HG02623 (cell line): ENCODE measurements at regions not wholly inside any gene's neighbourhood (a gene's known extent, or its start where the extent isn't known, plus 50 kb on each side); places are given as distances from the start of the nearest gene placed in this dataset.
"Not testable (repeated sequence)": the region's sequence is repeated elsewhere in the genome, so short reads cannot be mapped to it uniquely, and the experiment has no call there.

ENCODE experiments used
- ATAC-seq: cut with Tn5 transposase; IDR thresholded peaks from one replicate; pipeline ENCODE4 v1.9.1; 2021; ENCODE audit warnings: moderate library complexity; ENCODE audit not compliant: unreplicated experiment

DNA sequence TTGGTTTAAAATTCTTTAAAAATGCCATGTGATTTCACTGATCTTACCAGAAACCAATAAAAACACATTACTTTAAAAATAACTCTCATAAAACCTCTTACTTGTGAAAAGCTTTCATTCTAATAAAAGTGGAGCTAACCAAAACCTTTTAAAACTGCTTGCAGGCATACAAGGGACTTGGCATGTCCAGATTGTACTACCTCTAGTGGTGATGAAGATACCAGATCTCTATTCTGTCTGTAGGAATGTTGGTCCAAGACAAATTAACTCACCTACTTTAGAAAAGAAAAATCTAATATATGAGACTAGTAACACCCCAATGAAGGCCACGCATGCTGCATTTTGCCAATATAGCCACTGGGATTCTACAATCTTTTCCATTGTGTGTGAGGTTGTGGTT, 151.0 kb upstream of the SALL1 start:
- no peak for ATAC-seq

DNA sequence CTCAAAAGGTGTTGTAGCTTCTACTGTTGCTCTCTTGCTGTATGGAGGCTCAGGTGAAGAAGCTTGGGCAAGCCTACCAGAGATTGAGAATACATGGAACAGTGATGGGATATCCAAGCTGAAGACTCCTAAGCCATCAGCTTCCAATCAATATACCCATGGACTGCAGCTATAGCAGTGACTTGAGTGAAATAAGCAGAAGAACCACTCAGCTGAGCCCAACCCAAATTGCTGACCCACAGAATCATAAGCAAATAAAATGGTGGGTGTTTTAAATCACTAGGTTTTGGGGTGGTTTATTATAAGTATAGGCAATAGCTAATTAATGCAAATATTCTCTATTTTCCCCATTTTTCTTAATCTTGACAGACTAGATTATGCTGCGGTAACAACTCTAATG, 147.7 kb upstream of the SALL1 start:
- no peak for ATAC-seq

DNA sequence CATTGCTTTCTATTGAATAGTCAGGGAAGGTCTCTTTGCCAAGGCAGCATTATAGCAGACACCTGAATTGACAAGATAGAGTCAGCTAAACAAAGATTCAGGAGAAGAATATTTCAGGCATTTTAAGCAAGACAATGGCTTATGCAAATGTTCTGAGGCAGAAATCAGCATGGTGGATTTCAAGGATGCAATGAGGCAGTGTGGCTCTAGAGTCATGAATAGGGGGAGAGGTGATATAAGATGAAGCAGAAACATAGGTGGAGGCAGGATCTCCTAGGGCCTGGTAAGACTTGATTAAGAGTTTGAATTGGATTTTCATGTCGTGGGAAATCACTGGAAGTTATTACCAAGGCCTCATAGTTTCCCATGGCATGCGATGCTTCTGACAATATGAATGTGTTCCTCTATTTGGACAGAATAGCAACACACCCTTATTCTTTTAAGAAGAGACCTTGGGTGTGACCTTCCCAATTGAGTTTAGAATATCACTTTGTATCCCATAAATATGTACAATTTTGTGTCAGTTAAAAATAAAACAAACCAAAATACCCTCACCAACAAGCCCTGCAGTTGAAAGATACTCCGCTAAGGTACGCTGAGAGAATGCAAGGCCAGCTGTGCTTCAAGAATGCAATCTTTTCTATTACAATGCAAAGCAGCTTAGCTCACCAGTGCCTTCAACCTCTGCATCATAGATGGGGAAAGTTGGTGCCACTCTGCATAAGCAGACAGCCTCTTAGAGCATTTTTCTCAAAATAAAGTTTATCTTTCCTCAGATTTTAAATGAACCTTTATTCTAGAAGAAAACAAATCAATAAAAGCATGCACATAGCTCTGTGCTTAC, 139.6 kb upstream of the SALL1 start:
- no peak for ATAC-seq

DNA sequence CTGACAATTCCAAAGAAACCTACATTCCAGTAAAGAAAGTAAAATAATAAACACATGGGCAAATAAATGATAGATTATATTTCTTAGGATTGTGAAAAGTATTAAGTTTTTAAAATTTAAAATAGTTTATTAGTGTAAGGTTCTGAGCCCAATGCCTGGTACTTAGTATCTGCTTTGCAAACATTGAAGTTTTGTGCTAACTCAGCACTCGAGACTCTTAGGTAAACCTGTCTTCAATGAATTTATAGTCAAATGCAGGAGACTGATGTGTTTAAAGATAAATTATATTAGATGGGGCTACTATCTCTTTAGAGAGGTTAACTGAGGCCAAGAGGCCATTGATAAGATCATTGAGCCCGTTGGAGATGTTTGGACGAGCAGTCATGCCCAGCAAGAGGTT, 138.3 kb upstream of the SALL1 start:
- ATAC-seq, result no peak

DNA sequence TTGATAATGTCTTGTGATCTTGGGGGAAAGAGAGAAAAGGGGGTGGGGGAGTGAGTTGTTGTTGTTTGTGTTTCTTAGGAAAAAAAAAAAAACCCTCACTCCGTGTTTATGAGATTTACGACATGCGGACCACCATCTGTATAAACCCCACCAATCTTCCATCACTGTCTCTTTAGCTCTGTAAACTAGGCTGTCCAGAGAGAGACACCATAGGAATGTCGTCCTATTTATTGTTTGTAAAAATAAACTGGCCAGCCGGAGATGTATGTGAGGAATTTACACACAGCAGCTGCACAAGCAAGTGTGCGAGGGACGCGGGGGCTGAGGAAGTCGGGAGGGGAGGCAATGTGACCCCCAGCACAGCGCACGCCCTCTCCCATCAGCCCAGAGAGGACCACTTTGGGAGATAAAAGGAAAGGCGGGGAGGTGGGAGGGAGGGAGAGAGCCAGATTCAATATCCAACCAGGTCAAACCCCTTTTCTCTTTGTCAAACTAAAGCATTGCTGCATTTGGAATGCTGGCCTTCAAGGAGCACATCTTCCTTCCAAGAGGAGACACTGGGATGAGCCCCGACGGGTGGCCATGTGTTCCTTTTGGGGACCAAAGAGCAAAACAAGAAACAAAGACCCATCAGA, 136.2 kb upstream of the SALL1 start:
- no peak for ATAC-seq

DNA sequence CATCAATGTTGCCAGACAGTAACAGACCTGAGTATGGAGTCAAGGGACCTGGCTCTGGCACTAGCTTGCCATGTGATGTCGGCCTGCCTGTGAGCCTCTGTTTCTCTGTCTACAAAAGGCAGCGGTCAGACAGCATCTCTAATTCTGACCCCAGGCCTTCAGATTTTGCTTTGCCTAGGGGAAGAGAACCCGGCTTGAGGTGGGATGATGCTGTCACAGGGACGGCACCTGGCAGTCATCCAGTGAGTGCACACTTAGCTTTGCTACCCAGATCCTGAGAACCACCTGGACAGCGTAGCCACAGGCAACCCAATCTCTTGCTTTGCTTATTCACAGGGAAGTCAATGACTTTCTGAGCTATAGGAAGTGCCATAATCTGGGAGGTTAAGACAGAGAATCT, 135.2 kb upstream of the SALL1 start:
- ATAC-seq, result no peak

DNA sequence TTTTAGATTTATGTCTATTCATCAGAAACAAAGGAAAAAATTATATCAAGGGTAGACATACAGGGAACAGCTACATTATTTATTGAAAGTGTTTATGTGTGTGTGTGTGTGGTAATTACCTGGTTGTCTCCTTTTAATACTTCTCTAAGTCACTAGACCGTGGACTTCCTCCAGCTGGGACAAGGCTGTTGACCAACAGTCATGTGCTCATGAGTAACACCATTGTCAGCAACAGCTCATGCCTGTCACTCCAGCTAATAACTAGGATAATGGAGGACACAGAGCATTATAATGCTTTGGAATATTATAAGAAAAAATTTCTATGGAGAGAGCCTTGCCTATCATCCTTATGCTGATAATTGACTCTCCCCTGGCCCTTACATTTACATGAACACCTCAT, 125.3 kb upstream of the SALL1 start:
- ATAC-seq, result no peak

DNA sequence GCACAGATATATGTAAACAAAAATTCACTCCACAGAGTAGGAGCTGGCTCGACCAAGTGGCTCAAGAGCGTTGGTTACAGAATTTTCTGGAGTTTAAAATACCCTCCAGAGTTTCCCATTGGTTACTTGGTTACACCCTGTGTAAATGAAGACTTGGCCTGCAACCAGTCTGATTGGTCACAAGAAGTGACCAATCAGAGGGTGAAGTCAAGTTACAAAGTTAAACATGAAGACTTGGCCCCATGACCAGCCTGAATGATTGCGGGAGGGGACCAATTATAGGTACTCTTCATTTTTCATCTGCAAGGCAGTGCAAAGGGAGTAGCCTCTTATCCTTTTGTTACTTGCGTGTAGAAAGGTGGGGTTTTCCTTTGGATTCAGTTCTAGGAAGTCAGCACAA, 121.3 kb upstream of the SALL1 start:
- no peak for ATAC-seq

DNA sequence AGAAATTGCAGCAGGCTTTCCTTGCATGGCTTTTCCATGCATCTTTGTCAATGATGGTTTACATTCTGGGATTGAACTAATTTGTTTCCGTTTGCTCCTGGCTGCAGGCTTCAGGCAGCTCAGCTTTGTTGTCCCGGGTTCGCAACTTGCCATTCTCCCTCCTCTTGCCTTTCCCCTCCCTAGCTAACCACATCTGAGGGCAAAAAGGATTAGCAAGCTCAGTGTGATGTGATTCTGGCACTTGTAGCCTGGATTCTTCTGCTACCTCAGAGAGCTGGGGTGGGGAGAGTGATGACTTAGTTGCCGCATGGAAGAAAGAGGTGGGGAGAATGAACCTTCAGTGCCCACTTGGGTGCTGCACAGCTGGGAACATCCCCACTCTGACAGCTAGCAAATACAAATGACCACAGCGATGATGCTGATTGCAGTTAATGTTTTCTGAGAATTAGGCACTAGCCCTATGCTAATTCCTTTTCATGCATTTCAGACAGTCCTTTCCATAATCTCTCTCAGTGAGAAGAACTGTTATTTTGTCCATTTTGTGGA, 120.2 kb upstream of the SALL1 start:
- no peak for ATAC-seq

DNA sequence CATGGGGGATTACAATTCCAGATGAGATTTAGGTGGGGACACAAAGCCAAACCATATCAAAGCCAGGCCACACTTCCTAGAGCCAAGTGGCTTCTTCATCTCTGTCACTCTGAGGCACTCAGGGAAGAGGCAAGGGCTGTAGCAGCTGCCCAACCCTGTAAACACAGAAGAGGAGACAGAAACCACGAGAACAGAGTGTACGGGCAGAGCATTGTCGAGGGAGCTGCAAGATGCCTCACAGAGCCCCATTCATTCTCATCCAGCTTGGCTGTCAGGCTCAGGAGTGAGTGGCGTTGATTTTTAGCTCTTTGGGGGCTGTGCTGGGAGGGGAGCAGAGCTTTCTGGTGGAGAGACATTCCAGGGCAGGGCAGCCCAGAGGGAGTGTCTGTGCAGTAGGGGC, 117.2 kb upstream of the SALL1 start:
- ATAC-seq, result no peak

DNA sequence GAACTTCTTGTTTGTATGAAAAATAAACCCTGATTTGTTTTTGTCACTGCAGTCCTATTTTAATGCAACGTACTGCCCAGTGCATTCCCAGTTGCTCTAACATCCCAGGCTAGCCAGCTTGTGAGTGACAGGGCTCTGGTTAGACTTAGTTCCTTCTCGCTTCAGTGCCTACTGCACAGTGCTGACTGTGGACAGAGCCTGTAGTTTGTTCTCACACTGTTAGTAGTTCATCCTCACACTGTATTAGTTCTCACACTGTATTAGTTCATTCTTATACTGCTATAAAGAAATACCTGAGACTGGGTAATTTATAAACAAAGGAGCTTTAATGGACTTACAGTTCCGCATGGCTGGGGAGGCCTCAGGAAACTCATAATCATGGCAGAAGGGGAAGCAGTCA, 116.6 kb upstream of the SALL1 start:
- ATAC-seq, result no peak

DNA sequence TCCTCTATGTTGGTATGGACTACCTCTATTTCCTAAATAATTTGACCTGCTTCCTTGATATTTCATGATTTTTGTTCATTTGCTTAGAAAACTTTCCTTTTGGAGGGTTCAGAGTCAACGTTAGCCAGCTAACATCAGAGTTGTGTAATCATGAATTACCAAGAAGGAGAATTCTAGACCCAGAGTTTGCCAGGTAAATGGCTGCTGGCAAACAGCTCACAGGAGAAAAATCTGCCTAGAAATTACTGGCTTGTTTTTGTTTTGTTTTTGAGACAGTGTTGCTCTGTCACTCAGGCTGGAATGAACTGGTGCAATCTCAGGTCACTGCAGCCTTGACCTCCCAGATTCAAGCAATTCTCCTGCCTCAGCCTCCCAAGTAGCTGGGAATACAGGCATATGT, 111.4 kb upstream of the SALL1 start:
- ATAC-seq, result no peak

DNA sequence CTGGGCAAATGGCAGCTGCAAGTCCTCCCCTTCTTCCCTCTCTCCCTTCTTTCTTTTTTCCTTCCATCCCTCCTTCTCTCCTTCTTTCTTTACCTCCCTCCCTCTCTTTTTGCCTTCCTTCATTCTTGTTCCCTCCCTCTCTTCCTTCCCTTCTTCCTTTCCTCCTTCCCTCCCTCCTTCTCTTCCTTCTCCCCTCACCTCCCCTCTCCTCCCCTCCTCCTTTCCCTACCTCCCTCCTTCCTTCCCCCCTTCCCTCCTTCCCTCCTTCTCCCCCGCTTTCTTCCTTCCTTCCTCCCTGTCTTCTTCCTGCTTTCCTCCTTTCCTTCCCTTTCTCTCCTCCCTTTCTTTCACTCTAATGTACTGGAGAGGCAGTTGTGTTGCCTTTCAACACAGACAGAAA, 110.8 kb upstream of the SALL1 start:
- no peak for ATAC-seq

DNA sequence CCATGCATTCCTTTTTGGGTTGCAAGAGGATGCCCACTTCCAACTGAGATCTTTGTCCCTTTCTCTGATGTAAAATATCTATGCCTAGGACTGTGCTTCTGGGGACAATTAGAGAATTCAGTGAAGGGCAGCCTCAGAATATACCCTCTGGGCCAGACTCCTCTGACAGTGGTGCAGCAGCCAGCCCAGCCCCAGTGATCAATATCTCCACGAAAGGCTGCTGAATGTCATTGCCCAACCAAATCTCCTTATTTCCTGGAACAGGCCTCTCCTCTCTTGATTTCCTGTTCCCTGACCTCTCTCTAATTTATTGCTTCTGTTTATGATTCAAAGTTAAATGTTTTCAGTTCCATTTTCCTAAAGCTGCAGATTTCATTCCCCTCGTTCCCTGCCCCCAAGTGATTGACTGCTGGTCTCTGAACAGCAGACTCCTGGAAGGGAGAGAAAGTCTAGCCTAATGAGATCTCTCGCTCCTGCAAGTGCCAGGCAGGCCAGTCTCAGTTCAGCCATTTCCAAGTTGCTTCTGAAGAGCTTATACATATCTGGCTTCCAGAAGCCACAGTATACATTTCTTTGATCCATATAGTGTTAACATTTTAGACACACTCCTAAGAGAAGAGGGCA, 104.4 kb upstream of the SALL1 start:
- no peak for ATAC-seq

DNA sequence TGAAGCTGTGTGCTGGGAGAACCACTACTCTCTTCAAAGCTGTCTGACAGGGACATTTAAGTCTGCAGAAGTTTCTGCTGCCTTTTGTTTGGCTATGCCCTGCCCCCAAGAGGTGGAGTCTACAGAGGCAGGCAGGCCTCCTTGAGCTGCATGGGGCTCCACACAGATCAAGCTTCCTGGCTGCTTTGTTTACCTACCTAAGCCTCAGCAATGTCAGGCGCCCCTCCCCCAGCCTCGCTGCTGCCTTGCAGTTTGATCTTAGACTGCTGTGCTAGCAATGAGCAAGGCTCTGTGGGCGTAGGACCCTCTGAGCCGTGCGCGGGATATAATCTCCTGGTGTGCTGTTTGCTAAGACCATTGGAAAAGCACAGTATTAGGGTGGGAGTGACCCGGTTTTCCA, 103.3 kb upstream of the SALL1 start:
- not testable (repeated sequence) for ATAC-seq

DNA sequence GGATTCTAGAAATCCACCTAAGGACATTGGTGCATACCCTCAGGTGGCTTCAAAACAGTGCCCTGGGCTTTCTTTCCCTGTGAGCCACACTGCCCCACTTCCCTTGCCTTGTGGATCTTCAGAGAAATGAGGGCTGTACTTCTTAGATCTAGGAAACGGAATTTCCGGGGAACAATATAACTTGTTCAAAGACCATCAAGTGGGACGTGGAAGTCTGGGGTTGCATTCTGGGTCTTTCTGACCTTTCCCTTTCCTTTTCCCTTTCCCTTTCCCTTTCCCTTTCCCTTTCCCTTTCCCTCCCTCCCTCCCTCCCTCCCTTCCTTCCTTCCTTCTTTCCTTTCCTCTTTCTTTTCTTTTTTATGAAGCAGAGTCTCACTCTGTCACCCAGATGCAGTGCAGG, 97.1 kb upstream of the SALL1 start:
- ATAC-seq, result no peak

DNA sequence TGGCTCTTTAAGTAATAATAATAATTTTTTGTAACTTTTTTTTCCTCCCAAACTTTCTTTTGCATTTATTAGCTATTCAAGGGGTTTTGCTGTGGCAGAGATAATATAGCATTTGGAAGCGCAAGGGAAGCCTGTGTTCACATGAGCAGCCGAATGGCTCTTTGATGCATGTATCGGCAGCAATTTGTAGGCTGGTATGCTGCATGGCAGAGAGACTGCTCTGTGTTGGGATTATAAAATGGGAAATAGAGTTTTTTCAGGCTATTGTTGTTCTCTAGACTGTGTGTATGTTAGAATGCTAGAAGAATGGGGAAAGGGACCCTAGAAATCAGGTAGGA, 94.6 kb upstream of the SALL1 start:
- no peak for ATAC-seq

DNA sequence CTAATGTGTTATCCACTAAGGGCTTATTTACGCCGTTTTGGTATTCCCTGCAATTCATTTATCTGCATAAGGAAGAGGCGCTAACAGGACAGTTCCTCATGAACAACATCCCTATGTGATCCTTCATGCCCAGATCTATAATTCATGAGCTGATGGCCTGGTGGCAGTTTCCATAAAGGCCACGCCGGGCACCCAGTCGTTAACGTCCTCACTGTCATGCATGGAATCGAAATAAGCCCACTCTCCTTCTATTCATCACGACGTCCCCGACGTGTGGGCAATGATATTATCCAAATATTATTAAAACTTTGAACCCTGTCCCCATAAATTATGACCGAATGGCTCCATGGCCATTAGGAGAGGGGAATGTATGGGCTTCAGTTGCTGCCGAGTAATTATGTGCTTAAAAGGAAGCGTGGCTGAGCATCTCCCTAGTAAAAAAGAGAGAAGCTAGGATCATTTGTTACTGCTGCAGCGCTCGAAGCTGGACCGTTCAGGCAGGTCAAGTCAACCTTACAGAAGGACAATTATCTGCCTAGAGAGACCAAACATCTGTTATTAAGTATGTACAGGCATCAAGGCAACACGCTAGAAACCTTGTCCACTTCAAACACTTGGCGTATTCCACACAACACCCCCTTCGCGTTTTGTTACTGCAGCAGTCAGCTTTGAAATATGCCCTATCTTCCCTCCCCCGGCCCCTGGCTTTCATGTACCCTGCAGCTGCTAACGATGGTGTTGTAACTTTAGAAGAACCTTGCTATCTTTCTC, 94.0 kb upstream of the SALL1 start:
- no peak for ATAC-seq

DNA sequence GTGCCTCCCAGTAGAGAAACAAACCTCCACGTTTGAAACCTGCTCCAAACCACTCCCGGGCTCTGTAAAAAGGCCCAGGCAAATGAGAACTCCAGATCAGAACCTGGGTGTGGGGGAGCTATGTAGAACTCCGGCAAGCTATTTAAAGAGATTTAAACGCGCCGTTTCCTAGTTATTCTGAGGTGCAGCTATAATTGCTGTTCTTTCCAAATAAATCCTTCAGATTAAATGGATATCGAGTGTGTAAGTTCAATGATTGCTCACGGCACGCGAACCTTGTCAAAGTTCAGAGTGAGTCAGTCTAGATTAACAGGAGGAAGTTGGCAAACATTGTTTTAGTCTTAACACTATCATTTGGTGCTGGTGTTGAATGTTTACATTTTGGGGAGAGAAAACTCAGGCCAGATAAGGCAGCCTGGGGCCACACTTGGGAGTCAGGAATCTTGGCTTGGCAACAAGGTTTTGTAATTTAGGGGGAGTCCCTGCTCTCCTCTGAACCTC, 92.9 kb upstream of the SALL1 start:
- ATAC-seq, result no peak

DNA sequence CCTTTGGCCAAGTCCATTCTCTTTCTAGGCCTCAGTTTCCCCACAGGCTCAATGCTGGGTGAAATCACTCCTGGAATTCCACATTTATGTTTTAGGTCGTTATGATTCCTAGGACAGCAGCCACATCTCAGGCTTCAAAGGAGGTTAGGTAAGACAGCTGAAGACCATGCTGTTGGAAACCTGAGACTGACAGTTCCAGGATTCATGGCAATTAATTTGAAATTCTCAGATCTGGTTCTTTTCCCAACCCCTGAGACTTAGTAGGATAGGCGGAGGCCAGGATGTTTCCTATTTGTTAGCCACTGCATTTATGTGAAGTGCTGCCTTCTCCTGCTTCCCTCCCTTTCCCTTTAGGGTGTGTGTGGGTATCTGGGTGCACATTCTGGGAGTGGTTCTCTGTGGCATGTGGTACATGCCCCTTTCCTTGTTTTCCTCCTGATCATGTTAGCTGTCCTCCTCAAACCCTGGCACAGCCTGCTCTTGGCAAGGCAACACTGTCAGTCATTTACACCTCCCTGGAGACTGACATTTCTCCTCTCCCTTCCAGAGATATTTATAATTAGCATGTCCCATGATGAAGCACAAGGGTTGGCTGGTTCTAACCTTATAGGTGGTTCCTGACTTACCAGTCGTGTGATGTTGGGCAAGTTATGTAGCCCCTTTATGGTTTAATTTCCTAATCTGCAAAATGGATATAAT, 91.4 kb upstream of the SALL1 start:
- no peak for ATAC-seq

DNA sequence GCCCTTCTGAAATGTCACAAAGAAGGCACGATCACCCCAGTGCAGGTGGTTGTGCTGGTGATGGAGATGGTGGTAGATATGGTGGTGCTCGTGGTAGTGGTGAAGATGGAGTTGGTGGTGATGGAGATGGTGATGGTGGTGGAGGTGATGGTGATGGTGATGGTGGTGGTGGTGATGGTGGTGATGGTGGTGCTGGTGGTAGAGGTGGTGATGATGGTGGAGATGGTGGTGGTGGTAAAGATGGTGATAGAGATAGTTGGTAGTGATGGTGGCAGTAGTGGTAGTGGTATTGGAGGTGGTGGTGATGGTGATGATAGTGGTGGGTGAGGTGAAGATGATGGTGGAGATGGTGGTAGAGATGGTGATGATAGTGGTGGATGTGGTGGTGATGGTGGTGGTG, 88.1 kb upstream of the SALL1 start:
- no peak for ATAC-seq
